Activated naive CD4-positive, alpha-beta T cell treated with anti-CD3 and anti-CD28 coated beads, Interleukin-2, amount 10 ng/mL, durations not matched to agents 7 days and 5 days (primary cell): ENCODE measurements at regions not wholly inside any gene's neighbourhood (a gene's known extent, or its start where the extent isn't known, plus 50 kb on each side); places are given as distances from the start of the nearest gene placed in this dataset.
A peak's percentile ranks its signal among the peaks of the same experiment; 100 is the strongest.
"Not testable (repeated sequence)": the region's sequence is repeated elsewhere in the genome, so short reads cannot be mapped to it uniquely, and the experiment has no call there.

Experiments used
- CTCF ChIA-PET: fragments of 350-600 bp; sonication (Branson Sonifier 250); formaldehyde crosslinking; loops from one replicate; lab custom pipeline; 2021; ENCODE audit warnings: antibody characterized with exemption; lab: Charles Lee
- DNase-seq: peaks from one replicate; pipeline ENCODE4 v3.0.0-alpha.2; 2020
- H3K27ac Mint-ChIP-seq: one replicate; pipeline ENCODE4 v1.8.0; 2021; ENCODE audit warnings: mild to moderate bottlenecking, moderate library complexity, mixed read lengths
- H3K27me3 Mint-ChIP-seq: one replicate; pipeline ENCODE4 v1.8.0; 2021; ENCODE audit warnings: mild to moderate bottlenecking, mixed read lengths
- H3K36me3 Mint-ChIP-seq: one replicate; pipeline ENCODE4 v1.8.0; 2021; ENCODE audit warnings: mixed read lengths
- H3K4me1 Mint-ChIP-seq: one replicate; pipeline ENCODE4 v1.8.0; 2021; ENCODE audit warnings: mixed read lengths
- H3K4me3 Mint-ChIP-seq: one replicate; pipeline ENCODE4 v1.8.0; 2021; ENCODE audit warnings: mild to moderate bottlenecking, moderate library complexity, mixed read lengths
- H3K9me3 Mint-ChIP-seq: one replicate; pipeline ENCODE4 v1.8.0; 2021; ENCODE audit warnings: mixed read lengths

- H3K4me1 Mint-ChIP-seq, H3K4me3 Mint-ChIP-seq, H3K27ac Mint-ChIP-seq, DNase-seq, H3K9me3 Mint-ChIP-seq, H3K27me3 Mint-ChIP-seq, H3K36me3 Mint-ChIP-seq: not testable (repeated sequence)
- CTCF ChIA-PET = interaction anchor here (0.6 kb wide), 1 partner anchor 31 kb away, joined by 4 read pairs; no protein-coding TSS in a partner anchor
Observed at GRCh38 chr10:120213283-120213682, 243.7 kb upstream of the PLPP4 start.

GRCh38 chr10:120217736-120218135 lies 239.3 kb upstream of the PLPP4 start:
- H3K9me3 Mint-ChIP-seq = peaks cover 4% of the 10 kb centered on the region
- H3K27ac Mint-ChIP-seq = no peak overlapping the region
- H3K36me3 Mint-ChIP-seq = no peaks in the 10 kb centered on the region
- no peaks in the 10 kb centered on the region for H3K4me1 Mint-ChIP-seq
- no peak for DNase-seq
- no peak overlapping the region for H3K4me3 Mint-ChIP-seq
- no peaks in the 10 kb centered on the region for H3K27me3 Mint-ChIP-seq
- CTCF ChIA-PET = no interaction called here

- H3K4me3 Mint-ChIP-seq = no peak overlapping the region
- H3K9me3 Mint-ChIP-seq = no peaks in the 10 kb centered on the region
- no peaks in the 10 kb centered on the region for H3K36me3 Mint-ChIP-seq
- H3K4me1 Mint-ChIP-seq = no peaks in the 10 kb centered on the region
- H3K27me3 Mint-ChIP-seq = no peaks in the 10 kb centered on the region
- no peak overlapping the region for H3K27ac Mint-ChIP-seq
- DNase-seq = peak; percentile 22
- CTCF ChIA-PET = interaction anchor here (0.7 to 2.1 kb wide), 6 partner anchors 11 to 470 kb away, joined by 3 to 8 read pairs (median 4); no protein-coding TSS in a partner anchor
Observed at GRCh38 chr10:120221873-120222485, 235.0 kb upstream of the PLPP4 start.

- CTCF ChIA-PET = no interaction called here
- Mint-ChIP-seq H3K9me3 (no peaks in the 10 kb centered on the region), H3K36me3 (no peaks in the 10 kb centered on the region), H3K4me3 (no peak overlapping the region), H3K4me1 (no peaks in the 10 kb centered on the region), H3K27me3 (no peaks in the 10 kb centered on the region), H3K27ac (no peak overlapping the region)
- DNase-seq = no peak
Observed at GRCh38 chr10:120229641-120230040, 227.4 kb upstream of the PLPP4 start.

- H3K27ac Mint-ChIP-seq, H3K9me3 Mint-ChIP-seq, H3K4me1 Mint-ChIP-seq, H3K27me3 Mint-ChIP-seq, CTCF ChIA-PET, H3K36me3 Mint-ChIP-seq, DNase-seq, H3K4me3 Mint-ChIP-seq: not testable (repeated sequence)
Observed at GRCh38 chr10:120239695-120240094, 217.3 kb upstream of the PLPP4 start.

- no peaks in the 10 kb centered on the region for H3K27me3 Mint-ChIP-seq
- CTCF ChIA-PET = no interaction called here
- no peak overlapping the region for H3K4me3 Mint-ChIP-seq
- no peak overlapping the region for H3K27ac Mint-ChIP-seq
- H3K4me1 Mint-ChIP-seq = no peaks in the 10 kb centered on the region
- no peak for DNase-seq
- H3K36me3 Mint-ChIP-seq = no peaks in the 10 kb centered on the region
- H3K9me3 Mint-ChIP-seq = no peaks in the 10 kb centered on the region
Observed at GRCh38 chr10:120251821-120252442, 205.1 kb upstream of the PLPP4 start.

GRCh38 chr10:120253131-120253530 lies 203.9 kb upstream of the PLPP4 start:
- H3K36me3 Mint-ChIP-seq = no peaks in the 10 kb centered on the region

GRCh38 chr10:120260456-120260855 lies 196.6 kb upstream of the PLPP4 start:
- Mint-ChIP-seq H3K36me3 (no peaks in the 10 kb centered on the region), H3K4me3 (no peak overlapping the region), H3K4me1 (no peaks in the 10 kb centered on the region), H3K27me3 (no peaks in the 10 kb centered on the region), H3K9me3 (no peaks in the 10 kb centered on the region), H3K27ac (no peak overlapping the region)
- no peak for DNase-seq
- CTCF ChIA-PET = no interaction called here

More at GRCh38 chr10:120253131-120253530, 203.9 kb upstream of the PLPP4 start:
- Mint-ChIP-seq H3K27ac (no peak overlapping the region), H3K4me3 (no peak overlapping the region), H3K4me1 (no peaks in the 10 kb centered on the region), H3K27me3 (no peaks in the 10 kb centered on the region), H3K9me3 (no peaks in the 10 kb centered on the region)
- CTCF ChIA-PET = no interaction called here
- no peak for DNase-seq

GRCh38 chr10:120262857-120263547 lies 194.0 kb upstream of the PLPP4 start:
- no peak for DNase-seq
- H3K27me3 Mint-ChIP-seq = no peaks in the 10 kb centered on the region
- H3K36me3 Mint-ChIP-seq = no peaks in the 10 kb centered on the region
- no peak overlapping the region for H3K4me3 Mint-ChIP-seq
- CTCF ChIA-PET = no interaction called here
- H3K27ac Mint-ChIP-seq = no peak overlapping the region
- no peaks in the 10 kb centered on the region for H3K9me3 Mint-ChIP-seq
- H3K4me1 Mint-ChIP-seq = no peaks in the 10 kb centered on the region

GRCh38 chr10:120266022-120266421 lies 191.0 kb upstream of the PLPP4 start:
- CTCF ChIA-PET = no interaction called here
- no peaks in the 10 kb centered on the region for H3K36me3 Mint-ChIP-seq
- H3K27me3 Mint-ChIP-seq = no peaks in the 10 kb centered on the region
- no peak overlapping the region for H3K4me3 Mint-ChIP-seq
- DNase-seq = no peak
- H3K9me3 Mint-ChIP-seq = no peaks in the 10 kb centered on the region
- H3K4me1 Mint-ChIP-seq = no peaks in the 10 kb centered on the region
- no peak overlapping the region for H3K27ac Mint-ChIP-seq

- Mint-ChIP-seq H3K27me3 (no peaks in the 10 kb centered on the region), H3K36me3 (no peaks in the 10 kb centered on the region), H3K4me1 (no peaks in the 10 kb centered on the region), H3K27ac (no peak overlapping the region), H3K4me3 (no peak overlapping the region), H3K9me3 (no peaks in the 10 kb centered on the region)
- no peak for DNase-seq
- CTCF ChIA-PET = no interaction called here
Observed at GRCh38 chr10:120270906-120271305, 186.1 kb upstream of the PLPP4 start.

- Mint-ChIP-seq H3K9me3 (no peaks in the 10 kb centered on the region), H3K27ac (no peak overlapping the region)
Observed at GRCh38 chr10:120271696-120272095, 185.3 kb upstream of the PLPP4 start.

GRCh38 chr10:120272350-120272749 lies 184.7 kb upstream of the PLPP4 start:
- Mint-ChIP-seq H3K4me1 (no peaks in the 10 kb centered on the region), H3K27me3 (no peaks in the 10 kb centered on the region), H3K27ac (no peak overlapping the region), H3K4me3 (no peak overlapping the region), H3K9me3 (no peaks in the 10 kb centered on the region), H3K36me3 (no peaks in the 10 kb centered on the region)
- DNase-seq = no peak
- CTCF ChIA-PET = no interaction called here

More at GRCh38 chr10:120271696-120272095, 185.3 kb upstream of the PLPP4 start:
- no peaks in the 10 kb centered on the region for H3K27me3 Mint-ChIP-seq
- H3K4me1 Mint-ChIP-seq = no peaks in the 10 kb centered on the region
- no peak overlapping the region for H3K4me3 Mint-ChIP-seq
- DNase-seq = no peak
- CTCF ChIA-PET = no interaction called here
- H3K36me3 Mint-ChIP-seq = no peaks in the 10 kb centered on the region

- H3K27me3 Mint-ChIP-seq = no peaks in the 10 kb centered on the region
- H3K4me3 Mint-ChIP-seq = no peak overlapping the region
- CTCF ChIA-PET = no interaction called here
- H3K9me3 Mint-ChIP-seq = no peaks in the 10 kb centered on the region
- no peaks in the 10 kb centered on the region for H3K36me3 Mint-ChIP-seq
- no peak overlapping the region for H3K27ac Mint-ChIP-seq
- no peaks in the 10 kb centered on the region for H3K4me1 Mint-ChIP-seq
- DNase-seq = no peak
Observed at GRCh38 chr10:120278069-120278468, 179.0 kb upstream of the PLPP4 start.

GRCh38 chr10:120279196-120279595 lies 177.8 kb upstream of the PLPP4 start:
- no peak overlapping the region for H3K4me3 Mint-ChIP-seq
- no peaks in the 10 kb centered on the region for H3K36me3 Mint-ChIP-seq
- no peak overlapping the region for H3K27ac Mint-ChIP-seq
- H3K4me1 Mint-ChIP-seq = no peaks in the 10 kb centered on the region
- no peaks in the 10 kb centered on the region for H3K27me3 Mint-ChIP-seq
- no peak for DNase-seq
- no peaks in the 10 kb centered on the region for H3K9me3 Mint-ChIP-seq
- CTCF ChIA-PET = no interaction called here
